Caco-2 (cell line): ENCODE measurements at regions not wholly inside any gene's neighbourhood (a gene's known extent, or its start where the extent isn't known, plus 50 kb on each side); places are given as distances from the start of the nearest gene placed in this dataset.

Source experiments
- BruUV-seq: library from RNA; stranded (reverse); fragments of 400-500 nt; replicated peaks from 2 replicates; lab custom pipeline; 2021; lab: Mats Ljungman, UMichigan
- CTCF ChIA-PET: fragments of 300-600 bp; sonication (Branson Sonifier 250); formaldehyde crosslinking; loops from one replicate; lab custom pipeline; 2022; ENCODE audit warnings: antibody characterized with exemption; lab: Charles Lee
- POLR2A ChIA-PET: fragments of 300-600 bp; sonication (Branson Sonifier 250); formaldehyde crosslinking; loops from one replicate; lab custom pipeline; 2022; ENCODE audit warnings: antibody characterized with exemption; lab: Charles Lee
- DNase-seq, 2 experiments: peaks; one replicate each; pipeline versions ENCODE4 v3.0.0 to v3.0.0-alpha.2; 2020 to 2022
- H3K27me3 ChIP-seq: replicated peaks from 2 replicates; pipeline ENCODE4 v1.6.0; 2011; ENCODE audit warnings: low read length; ENCODE audit not compliant: control insufficient read depth, insufficient read depth
- H3K36me3 ChIP-seq: 2 replicates; pipeline ENCODE4 v1.5.1; 2011; ENCODE audit warnings: low read length; ENCODE audit not compliant: control insufficient read depth, insufficient read depth
- H3K4me1 ChIP-seq: fragments of 250-450 bp; sonication (Bioruptor Pico); 2 replicates; pipeline ENCODE4 v1.5.1; 2020; ENCODE audit warnings: mild to moderate bottlenecking
- H3K4me3 ChIP-seq: 2 replicates; pipeline ENCODE4 v1.5.1; 2011; ENCODE audit warnings: low read depth, mild to moderate bottlenecking, control low read depth, low read length
- H3K9me3 ChIP-seq: fragments of 250-450 bp; sonication (Bioruptor Pico); 2 replicates; pipeline ENCODE4 v1.5.1; 2020; ENCODE audit warnings: mild to moderate bottlenecking, moderate library complexity
- H3K27ac Mint-ChIP-seq: one replicate; pipeline ENCODE4 v1.8.0; 2022; ENCODE audit warnings: mixed read lengths; ENCODE audit not compliant: unreplicated experiment
- H3K27me3 Mint-ChIP-seq: one replicate; pipeline ENCODE4 v1.8.0; 2022; ENCODE audit warnings: mixed read lengths; ENCODE audit not compliant: insufficient read depth, unreplicated experiment
- H3K36me3 Mint-ChIP-seq: one replicate; pipeline ENCODE4 v1.8.0; 2022; ENCODE audit warnings: mild to moderate bottlenecking, mixed read lengths; ENCODE audit not compliant: insufficient read depth, unreplicated experiment
- H3K4me1 Mint-ChIP-seq: one replicate; pipeline ENCODE4 v1.8.0; 2022; ENCODE audit warnings: low read depth, mixed read lengths; ENCODE audit not compliant: unreplicated experiment
- H3K4me3 Mint-ChIP-seq: one replicate; pipeline ENCODE4 v1.8.0; 2022; ENCODE audit warnings: mild to moderate bottlenecking, moderate library complexity, mixed read lengths; ENCODE audit not compliant: unreplicated experiment
- H3K9me3 Mint-ChIP-seq: one replicate; pipeline ENCODE4 v1.8.0; 2022; ENCODE audit warnings: mixed read lengths; ENCODE audit not compliant: unreplicated experiment
- CTCF ChIP-seq, 2 experiments: fragments of 200-600 bp in 1 of 2; IDR thresholded peaks; 1 replicate in 1 of 2; 2 replicates in 1 of 2; pipeline versions ENCODE4 v1.5.1 to v1.8.0; 2011 to 2022; ENCODE audit warnings: antibody characterized with exemption in 1 of 2, control low read depth in 1 of 2, inconsistent platforms in 1 of 2, low read depth in 1 of 2, low read length in 1 of 2, mild to moderate bottlenecking in 1 of 2, moderate library complexity in 1 of 2; ENCODE audit not compliant: insufficient read depth in 1 of 2, severe bottlenecking in 1 of 2, unreplicated experiment in 1 of 2
- intact Hi-C: fragments of 100-400 bp; cut with micrococcal nuclease; formaldehyde crosslinking; loops from one replicate; pipeline ENCODE4 v1.10.0; 2022; ENCODE audit not compliant: unreplicated experiment

- TF ChIP-seq CTCF (IDR thresholded peaks at IDR 0.05; ENCODE audit: insufficient read depth in 1 of 2, low read depth in 1 of 2, low read length in 1 of 2, severe bottlenecking in 1 of 2, unreplicated experiment in 1 of 2) = no peak
- no peak overlapping the region for H3K4me3 Mint-ChIP-seq
- Histone ChIP-seq H3K4me1 (no peaks in the 10 kb centered on the region), H3K36me3 (no peaks in the 10 kb centered on the region), H3K9me3 (no peaks in the 10 kb centered on the region), H3K4me3 (no peak overlapping the region), H3K27me3 (no peaks in the 10 kb centered on the region)
- H3K27ac Mint-ChIP-seq = no peak overlapping the region
- ChIA-PET POLR2A (no interaction called here), CTCF (no interaction called here)
- H3K27me3 Mint-ChIP-seq = peaks cover 18% of the 10 kb centered on the region
- BruUV-seq = no TSS peak
- intact Hi-C loops = no loop called here
- H3K9me3 Mint-ChIP-seq = peaks cover 10% of the 10 kb centered on the region
- no peaks in the 10 kb centered on the region for H3K36me3 Mint-ChIP-seq
- H3K4me1 Mint-ChIP-seq = no peaks in the 10 kb centered on the region
- DNase-seq = no peak
Measured at GRCh38 chr22:48278620-48279460, 1516.4 kb downstream of the TBC1D22A start.

GRCh38 chr22:48277868-48278581 is 1515.6 kb downstream of the TBC1D22A start:
- H3K9me3 Mint-ChIP-seq = peaks cover 10% of the 10 kb centered on the region
- no peak for DNase-seq
- BruUV-seq = no TSS peak
- ChIA-PET CTCF (no interaction called here), POLR2A (no interaction called here)
- peaks cover 19% of the 10 kb centered on the region for H3K27me3 Mint-ChIP-seq
- intact Hi-C loops = no loop called here
- no peaks in the 10 kb centered on the region for H3K4me1 ChIP-seq
- H3K4me3 ChIP-seq = no peak overlapping the region
- H3K4me1 Mint-ChIP-seq = no peaks in the 10 kb centered on the region
- H3K36me3 Mint-ChIP-seq = no peaks in the 10 kb centered on the region
- H3K27me3 ChIP-seq = no peaks in the 10 kb centered on the region
- no peak for TF ChIP-seq CTCF (IDR thresholded peaks at IDR 0.05; ENCODE audit: insufficient read depth in 1 of 2, low read depth in 1 of 2, low read length in 1 of 2, severe bottlenecking in 1 of 2, unreplicated experiment in 1 of 2)
- H3K4me3 Mint-ChIP-seq = no peak overlapping the region
- H3K27ac Mint-ChIP-seq = no peak overlapping the region
- H3K36me3 ChIP-seq = no peaks in the 10 kb centered on the region
- no peaks in the 10 kb centered on the region for H3K9me3 ChIP-seq

- H3K9me3 ChIP-seq = no peaks in the 10 kb centered on the region
- no peak overlapping the region for H3K4me3 ChIP-seq
- Mint-ChIP-seq H3K36me3 (no peaks in the 10 kb centered on the region), H3K9me3 (peaks cover 10% of the 10 kb centered on the region), H3K4me3 (no peak overlapping the region), H3K4me1 (no peaks in the 10 kb centered on the region), H3K27ac (no peak overlapping the region), H3K27me3 (peaks cover 19% of the 10 kb centered on the region)
- no peak for TF ChIP-seq CTCF (IDR thresholded peaks at IDR 0.05; ENCODE audit: insufficient read depth in 1 of 2, low read depth in 1 of 2, low read length in 1 of 2, severe bottlenecking in 1 of 2, unreplicated experiment in 1 of 2)
- no TSS peak for BruUV-seq
- no peaks in the 10 kb centered on the region for H3K36me3 ChIP-seq
- intact Hi-C loops = no loop called here
- POLR2A ChIA-PET = no interaction called here
- CTCF ChIA-PET = interaction anchor here (0.5 kb wide), 1 partner anchor 158 kb away, joined by 5 read pairs; no protein-coding TSS in a partner anchor
- DNase-seq = no peak
- no peaks in the 10 kb centered on the region for H3K4me1 ChIP-seq
- no peaks in the 10 kb centered on the region for H3K27me3 ChIP-seq
Measured at GRCh38 chr22:48276994-48277867, 1514.8 kb downstream of the TBC1D22A start.
